GM21717 (cell line): ENCODE measurements at regions not wholly inside any gene's neighbourhood (a gene's known extent, or its start where the extent isn't known, plus 50 kb on each side); places are given as distances from the start of the nearest gene placed in this dataset.

Experiments used
- ATAC-seq: cut with Tn5 transposase; IDR thresholded peaks from one replicate; pipeline ENCODE4 v1.9.1; 2021; ENCODE audit warnings: mild to moderate bottlenecking, moderate library complexity; ENCODE audit not compliant: unreplicated experiment

GRCh38 chr2:237012004-237012403, 73.7 kb upstream of the COPS8 start:
- no peak for ATAC-seq

GRCh38 chr2:237012577-237013267, 73.0 kb upstream of the COPS8 start:
- no peak for ATAC-seq

GRCh38 chr2:237016121-237016915, 69.4 kb upstream of the COPS8 start:
- ATAC-seq: no peak

- no peak for ATAC-seq
These were observed 65.6 kb upstream of the COPS8 start for GRCh38 chr2:237020090-237020489.

GRCh38 chr2:237022533-237022932, 63.2 kb upstream of the COPS8 start:
- ATAC-seq: no peak

GRCh38 chr2:237024255-237024654, 61.4 kb upstream of the COPS8 start:
- ATAC-seq: no peak

GRCh38 chr2:237025090-237025865, 60.4 kb upstream of the COPS8 start:
- no peak for ATAC-seq

GRCh38 chr2:237026981-237027711, 58.5 kb upstream of the COPS8 start:
- no peak for ATAC-seq

- ATAC-seq: no peak
These were observed 58.0 kb upstream of the COPS8 start for GRCh38 chr2:237027712-237028029.

- ATAC-seq: no peak
These were observed 55.3 kb upstream of the COPS8 start for GRCh38 chr2:237030382-237030781.

GRCh38 chr2:237033536-237034060, 52.1 kb upstream of the COPS8 start:
- ATAC-seq: no peak

GRCh38 chr2:237035781-237036475, 49.8 kb upstream of the COPS8 start:
- no peak for ATAC-seq
